ENCODE measurements at regions not wholly inside any gene's neighbourhood (a gene's known extent, or its start where the extent isn't known, plus 50 kb on each side); places are given as distances from the start of the nearest gene placed in this dataset.

DNA sequence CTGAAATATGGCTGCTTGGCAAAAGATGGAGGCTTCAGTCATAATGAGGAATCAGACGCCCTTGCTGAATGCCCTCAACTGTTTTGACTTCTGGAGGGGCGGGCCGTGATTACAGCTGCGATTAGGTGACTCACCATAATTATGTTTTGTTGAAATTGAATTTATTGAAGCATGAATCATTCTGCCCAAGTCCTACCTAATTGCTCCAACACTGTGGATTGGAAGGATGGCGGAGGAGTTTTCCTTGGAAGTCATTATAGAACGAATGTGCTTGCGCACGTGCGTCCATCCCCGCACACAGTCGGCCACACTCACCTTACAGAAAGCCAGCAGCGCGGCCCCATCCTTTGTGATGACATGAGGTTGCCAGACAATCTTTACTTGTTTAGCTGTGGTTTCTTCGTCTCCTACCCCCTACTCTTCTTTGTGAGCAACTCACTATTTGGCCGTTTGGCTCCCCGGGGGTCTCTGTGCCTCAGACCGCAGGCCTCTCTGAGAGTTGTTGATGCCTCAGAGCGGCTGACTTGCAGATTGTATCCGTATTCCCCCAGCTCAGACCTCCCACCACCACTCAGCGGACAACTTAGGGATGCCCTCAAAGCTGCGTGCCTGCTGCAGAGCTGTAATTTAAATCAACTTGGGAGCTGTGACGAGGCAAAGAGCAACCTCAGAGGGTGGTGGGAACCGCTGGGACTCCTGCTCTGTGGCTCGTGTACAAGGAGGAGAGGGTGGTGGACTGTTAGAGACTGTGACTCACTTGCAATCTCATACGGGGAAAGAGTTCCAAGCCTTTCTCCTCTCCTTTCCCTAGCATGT, 513.4 kb downstream of the TNS1 start:
- peaks cover 5% of the 10 kb centered on the region for H3K27me3 Mint-ChIP-seq
- no peaks in the 10 kb centered on the region for H3K36me3 Mint-ChIP-seq (ENCODE audit: low read depth)
- no peak for ATAC-seq
- no peaks in the 10 kb centered on the region for H3K4me1 Mint-ChIP-seq
- DNase-seq, result no peak
- H3K9me3 Mint-ChIP-seq, result peaks cover 3% of the 10 kb centered on the region
- no peak overlapping the region for H3K27ac Mint-ChIP-seq
- no peak overlapping the region for H3K4me3 Mint-ChIP-seq

DNA sequence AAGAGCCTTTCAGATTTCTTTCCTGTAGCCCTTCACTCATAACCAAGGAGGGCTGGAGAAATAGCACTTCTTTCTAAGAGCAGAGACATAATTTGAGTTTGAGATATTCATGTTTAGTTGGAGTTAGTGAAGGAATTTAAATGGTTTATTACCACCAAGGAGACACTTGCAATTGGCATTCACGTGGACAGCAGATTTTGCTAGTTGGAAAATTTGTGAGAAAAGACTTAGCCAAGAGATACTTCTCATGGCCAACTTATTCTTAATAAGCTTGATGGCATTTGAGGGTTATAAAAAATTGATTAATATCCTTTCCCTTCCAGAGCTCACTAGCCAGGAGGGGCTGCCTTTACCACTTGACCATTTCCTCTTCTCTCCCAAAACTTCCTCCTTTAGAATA, 518.7 kb downstream of the TNS1 start:
- H3K9me3 Mint-ChIP-seq, result no peaks in the 10 kb centered on the region
- H3K4me3 Mint-ChIP-seq, result no peak overlapping the region
- no peak overlapping the region for H3K27ac Mint-ChIP-seq
- no peak for ATAC-seq
- H3K4me1 Mint-ChIP-seq, result no peaks in the 10 kb centered on the region
- no peak for DNase-seq
- no peaks in the 10 kb centered on the region for H3K36me3 Mint-ChIP-seq (ENCODE audit: low read depth)
- peaks cover 3% of the 10 kb centered on the region for H3K27me3 Mint-ChIP-seq

DNA sequence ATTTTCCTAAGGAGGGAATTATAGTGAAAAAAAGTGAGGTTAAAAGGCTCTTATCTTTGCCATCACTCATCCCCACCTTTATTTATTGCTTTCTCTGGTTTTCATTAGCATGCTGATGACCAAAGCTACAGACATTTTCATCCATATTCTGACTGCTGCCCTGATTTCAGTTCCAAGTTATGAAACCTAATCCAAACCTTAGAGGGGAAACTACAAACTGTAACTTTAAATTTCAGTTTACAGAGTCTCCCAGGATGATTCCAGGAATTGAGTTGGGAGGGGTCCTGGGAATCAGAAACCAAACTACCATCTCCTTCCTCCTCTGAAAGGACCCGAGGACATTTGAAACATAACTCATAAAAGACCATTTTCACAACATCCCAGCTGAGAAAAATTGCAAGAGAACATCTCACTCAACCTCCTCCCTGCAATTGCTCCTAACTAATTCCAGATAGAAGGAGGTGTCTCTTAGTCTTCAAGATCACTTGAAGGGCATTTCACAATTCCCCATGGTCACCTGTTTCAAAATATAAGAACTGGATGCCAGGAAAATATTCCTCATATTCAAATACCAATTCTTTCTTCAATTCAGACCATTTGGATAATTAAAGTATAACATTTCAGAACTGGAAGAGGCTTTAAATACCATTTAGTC, 520.6 kb downstream of the TNS1 start:
- Mint-ChIP-seq H3K9me3 (no peaks in the 10 kb centered on the region), H3K4me1 (no peaks in the 10 kb centered on the region), H3K36me3 (ENCODE audit: low read depth) (no peaks in the 10 kb centered on the region), H3K27ac (no peak overlapping the region), H3K27me3 (peaks cover 3% of the 10 kb centered on the region), H3K4me3 (no peak overlapping the region)
- DNase-seq (no peak), ATAC-seq (no peak)

DNA sequence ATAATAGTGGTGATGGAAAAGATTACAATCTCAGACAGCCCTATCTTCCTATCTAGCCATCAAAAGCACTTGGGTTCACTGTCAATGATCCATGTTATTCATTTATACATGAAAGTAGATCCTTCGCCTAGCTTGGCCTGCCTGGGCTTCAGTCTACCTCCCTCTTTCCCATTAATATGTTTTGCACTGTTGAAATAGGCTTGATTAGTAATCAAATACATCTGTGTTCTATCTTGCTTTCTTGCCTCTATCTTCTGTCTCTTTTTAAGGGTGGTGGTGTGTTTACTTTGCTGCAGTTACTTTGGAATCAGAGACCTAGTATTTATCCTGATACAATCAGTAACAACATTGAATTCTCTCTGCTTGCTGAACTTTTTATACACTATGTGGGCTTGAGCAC, 521.2 kb downstream of the TNS1 start:
- peaks cover 3% of the 10 kb centered on the region for H3K27me3 Mint-ChIP-seq
- no peak for DNase-seq
- no peak overlapping the region for H3K27ac Mint-ChIP-seq
- no peaks in the 10 kb centered on the region for H3K36me3 Mint-ChIP-seq (ENCODE audit: low read depth)
- no peak overlapping the region for H3K4me3 Mint-ChIP-seq
- no peak for ATAC-seq
- H3K9me3 Mint-ChIP-seq, result no peaks in the 10 kb centered on the region
- H3K4me1 Mint-ChIP-seq, result no peaks in the 10 kb centered on the region

DNA sequence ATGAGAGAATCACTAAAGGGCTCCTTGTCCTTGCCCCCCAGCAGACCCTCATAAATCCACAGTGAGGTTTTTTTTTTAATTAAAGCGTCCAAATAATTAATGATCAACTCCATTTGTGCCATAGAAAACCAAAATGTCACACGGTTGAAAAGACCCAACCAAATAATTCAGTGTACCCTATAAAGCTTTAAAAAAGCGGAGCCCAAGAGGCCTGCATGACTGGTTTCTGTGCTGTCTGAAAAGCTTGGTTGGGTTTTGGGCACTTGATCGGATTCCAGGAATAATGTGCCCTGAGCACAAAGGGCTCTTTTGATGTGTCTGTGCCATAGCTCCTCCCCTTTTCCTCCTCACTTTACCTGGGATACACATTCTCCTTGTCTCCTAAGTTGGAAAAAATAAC, 523.2 kb downstream of the TNS1 start:
- no peaks in the 10 kb centered on the region for H3K4me1 Mint-ChIP-seq
- no peak overlapping the region for H3K4me3 Mint-ChIP-seq
- H3K9me3 Mint-ChIP-seq, result no peaks in the 10 kb centered on the region
- no peak for ATAC-seq
- H3K36me3 Mint-ChIP-seq (ENCODE audit: low read depth), result no peaks in the 10 kb centered on the region
- peaks cover 3% of the 10 kb centered on the region for H3K27me3 Mint-ChIP-seq
- DNase-seq, result no peak
- H3K27ac Mint-ChIP-seq, result no peak overlapping the region

DNA sequence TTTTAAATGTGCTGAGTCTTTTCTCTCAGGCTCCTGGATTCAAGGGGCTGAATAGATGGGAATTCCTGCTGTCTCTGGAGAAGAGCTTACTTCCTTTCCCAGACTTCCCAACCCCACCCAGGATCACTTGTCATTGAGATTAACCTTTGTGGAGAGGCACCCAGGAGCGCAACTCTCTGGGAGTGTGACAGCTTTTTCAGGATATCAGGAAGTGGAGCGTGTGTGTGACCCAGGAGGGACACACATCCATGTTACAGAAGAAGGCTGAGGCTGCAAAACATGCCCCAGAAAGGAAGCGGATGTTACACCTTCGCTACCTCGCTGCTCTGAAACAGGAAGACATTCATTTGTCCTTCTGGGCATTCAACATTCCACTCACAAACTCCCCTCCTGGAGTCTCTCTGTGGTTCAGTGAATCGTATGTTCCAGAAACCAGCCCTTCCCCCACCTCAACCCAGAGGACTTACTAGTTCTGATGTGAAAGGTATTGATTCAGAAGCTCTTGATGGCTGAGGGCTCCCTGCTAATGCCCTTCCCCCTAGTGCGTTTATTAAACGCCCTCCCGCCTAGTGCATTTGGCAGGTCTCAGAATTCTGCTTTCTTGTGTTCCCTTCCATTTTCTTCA, 523.9 kb downstream of the TNS1 start:
- DNase-seq (no peak), ATAC-seq (no peak)
- H3K27ac Mint-ChIP-seq, result no peak overlapping the region
- H3K4me1 Mint-ChIP-seq, result no peaks in the 10 kb centered on the region
- no peak overlapping the region for H3K4me3 Mint-ChIP-seq
- no peaks in the 10 kb centered on the region for H3K36me3 Mint-ChIP-seq (ENCODE audit: low read depth)
- H3K27me3 Mint-ChIP-seq, result peaks cover 3% of the 10 kb centered on the region
- no peaks in the 10 kb centered on the region for H3K9me3 Mint-ChIP-seq

DNA sequence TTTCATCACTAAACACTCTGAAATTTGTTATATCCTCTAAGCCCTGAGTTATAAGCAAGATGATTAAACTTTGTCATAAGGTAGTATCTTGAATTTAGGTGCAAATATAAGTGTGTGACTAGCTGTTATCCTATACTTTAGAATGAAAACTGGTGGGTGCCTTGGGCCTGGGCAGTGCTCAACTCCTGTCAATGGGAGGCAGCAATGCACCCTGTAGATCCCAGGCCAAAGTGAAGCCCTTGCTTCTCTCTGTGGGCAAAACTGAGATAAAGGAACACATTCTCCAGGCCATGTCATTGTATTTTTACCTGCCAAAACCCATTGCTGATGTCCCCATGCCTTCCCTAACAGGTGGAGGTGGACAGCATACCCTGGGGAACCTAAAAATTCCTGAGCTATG, 525.2 kb downstream of the TNS1 start:
- H3K27ac Mint-ChIP-seq, result no peak overlapping the region
- DNase-seq, result no peak
- no peaks in the 10 kb centered on the region for H3K9me3 Mint-ChIP-seq
- H3K27me3 Mint-ChIP-seq, result peaks cover 3% of the 10 kb centered on the region
- H3K4me1 Mint-ChIP-seq, result no peaks in the 10 kb centered on the region
- no peaks in the 10 kb centered on the region for H3K36me3 Mint-ChIP-seq (ENCODE audit: low read depth)
- no peak for ATAC-seq
- H3K4me3 Mint-ChIP-seq, result no peak overlapping the region

DNA sequence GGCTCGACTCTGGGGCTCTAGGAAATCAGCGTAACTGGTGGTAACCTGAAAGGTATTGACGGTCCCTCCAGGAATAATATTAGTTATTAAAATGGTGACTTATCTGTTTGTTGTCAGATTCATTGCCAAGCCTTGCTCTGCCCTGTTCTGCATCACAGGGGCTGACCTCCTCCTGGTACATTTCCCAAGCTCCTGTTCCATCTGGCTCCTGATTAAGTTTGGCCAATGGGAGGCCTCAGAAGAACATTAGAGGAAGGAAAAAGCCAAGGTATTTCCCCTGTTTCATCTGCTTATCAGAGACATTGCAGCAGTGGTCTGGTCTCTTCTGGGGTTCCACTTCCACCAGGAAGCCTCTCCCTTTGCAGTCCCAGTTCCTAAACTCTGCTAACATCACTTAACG, 527.0 kb downstream of the TNS1 start:
- Mint-ChIP-seq H3K27me3 (peaks cover 5% of the 10 kb centered on the region), H3K36me3 (ENCODE audit: low read depth) (no peaks in the 10 kb centered on the region), H3K27ac (no peak overlapping the region), H3K4me3 (no peak overlapping the region), H3K4me1 (no peaks in the 10 kb centered on the region), H3K9me3 (no peaks in the 10 kb centered on the region)
- ATAC-seq (no peak), DNase-seq (no peak)

DNA sequence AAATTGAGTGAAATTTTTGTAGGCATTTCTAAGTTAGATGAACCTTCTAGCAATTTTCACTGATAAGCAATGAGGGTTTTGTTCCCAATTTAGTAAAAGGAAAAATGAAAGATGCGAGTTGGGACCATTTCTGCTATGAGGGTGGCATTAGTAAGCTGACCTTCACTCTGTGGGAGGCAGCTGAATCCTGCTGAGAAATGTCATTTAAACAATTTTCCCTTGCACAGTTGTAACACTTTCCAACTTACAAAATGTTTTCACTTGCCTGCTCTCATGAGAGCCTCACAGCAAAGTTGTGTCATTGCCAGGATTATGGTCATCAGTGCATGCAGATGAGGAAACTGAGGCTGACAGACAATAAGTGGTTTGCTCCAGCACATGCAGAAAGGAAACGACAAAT, 527.7 kb downstream of the TNS1 start:
- Mint-ChIP-seq H3K36me3 (ENCODE audit: low read depth) (no peaks in the 10 kb centered on the region), H3K4me1 (no peaks in the 10 kb centered on the region), H3K27me3 (peaks cover 5% of the 10 kb centered on the region), H3K4me3 (no peak overlapping the region), H3K9me3 (no peaks in the 10 kb centered on the region), H3K27ac (no peak overlapping the region)
- DNase-seq (no peak), ATAC-seq (no peak)

DNA sequence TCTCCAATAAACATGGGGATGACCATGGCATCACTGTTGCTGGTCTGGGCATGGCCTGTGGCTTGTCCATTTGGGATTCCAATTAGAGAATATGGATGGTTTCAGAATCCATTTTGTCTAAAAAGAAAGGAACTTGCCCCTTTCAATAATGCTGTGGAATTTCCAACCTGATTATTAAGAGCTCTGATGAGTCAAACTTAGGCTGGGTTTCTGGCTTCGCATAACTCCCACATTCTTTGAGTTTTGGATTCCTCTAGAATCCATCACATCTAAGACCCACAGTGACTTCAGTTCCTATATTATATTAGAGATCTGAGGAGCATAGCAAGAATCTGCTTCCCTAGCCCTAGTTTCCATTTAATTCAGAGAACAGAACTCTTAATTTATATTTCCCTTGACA, 531.5 kb downstream of the TNS1 start:
- H3K36me3 Mint-ChIP-seq (ENCODE audit: low read depth), result no peaks in the 10 kb centered on the region
- ATAC-seq (no peak), DNase-seq (no peak)
- no peak overlapping the region for H3K27ac Mint-ChIP-seq
- peaks cover 2% of the 10 kb centered on the region for H3K27me3 Mint-ChIP-seq
- no peaks in the 10 kb centered on the region for H3K4me1 Mint-ChIP-seq
- H3K9me3 Mint-ChIP-seq, result no peaks in the 10 kb centered on the region
- H3K4me3 Mint-ChIP-seq, result no peak overlapping the region

DNA sequence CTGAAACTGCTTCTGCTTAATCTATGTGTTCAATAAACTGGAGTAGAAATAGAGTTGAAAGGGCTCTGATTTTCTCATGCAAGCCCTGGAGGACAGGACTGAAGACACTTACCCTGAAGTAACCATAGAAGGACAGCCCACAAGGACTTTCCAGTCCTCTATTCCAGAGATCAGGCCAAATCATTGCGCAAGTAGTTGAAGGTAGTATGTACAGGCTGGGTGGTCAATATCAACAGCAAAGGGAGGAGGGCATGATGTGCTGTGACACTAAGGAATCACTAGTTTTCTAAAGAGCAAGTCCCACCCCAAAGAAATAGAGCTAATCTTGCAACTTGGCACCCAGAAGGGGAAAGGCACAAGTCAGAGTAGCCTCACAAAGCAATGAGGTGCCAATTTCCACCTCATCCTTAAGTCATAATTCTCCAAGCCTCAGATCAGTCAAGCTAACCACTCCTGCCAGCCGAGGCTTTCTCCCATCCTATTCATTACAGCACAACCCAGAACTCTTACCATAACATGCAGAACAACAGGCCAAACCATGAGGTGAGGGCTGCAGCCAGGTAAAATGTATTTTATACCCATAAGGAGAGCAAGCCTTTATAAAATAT, 533.5 kb downstream of the TNS1 start:
- Mint-ChIP-seq H3K27ac (no peak overlapping the region), H3K4me1 (no peaks in the 10 kb centered on the region), H3K9me3 (no peaks in the 10 kb centered on the region), H3K27me3 (peaks cover 2% of the 10 kb centered on the region), H3K4me3 (no peak overlapping the region), H3K36me3 (ENCODE audit: low read depth) (no peaks in the 10 kb centered on the region)
- ATAC-seq (no peak), DNase-seq (no peak)

DNA sequence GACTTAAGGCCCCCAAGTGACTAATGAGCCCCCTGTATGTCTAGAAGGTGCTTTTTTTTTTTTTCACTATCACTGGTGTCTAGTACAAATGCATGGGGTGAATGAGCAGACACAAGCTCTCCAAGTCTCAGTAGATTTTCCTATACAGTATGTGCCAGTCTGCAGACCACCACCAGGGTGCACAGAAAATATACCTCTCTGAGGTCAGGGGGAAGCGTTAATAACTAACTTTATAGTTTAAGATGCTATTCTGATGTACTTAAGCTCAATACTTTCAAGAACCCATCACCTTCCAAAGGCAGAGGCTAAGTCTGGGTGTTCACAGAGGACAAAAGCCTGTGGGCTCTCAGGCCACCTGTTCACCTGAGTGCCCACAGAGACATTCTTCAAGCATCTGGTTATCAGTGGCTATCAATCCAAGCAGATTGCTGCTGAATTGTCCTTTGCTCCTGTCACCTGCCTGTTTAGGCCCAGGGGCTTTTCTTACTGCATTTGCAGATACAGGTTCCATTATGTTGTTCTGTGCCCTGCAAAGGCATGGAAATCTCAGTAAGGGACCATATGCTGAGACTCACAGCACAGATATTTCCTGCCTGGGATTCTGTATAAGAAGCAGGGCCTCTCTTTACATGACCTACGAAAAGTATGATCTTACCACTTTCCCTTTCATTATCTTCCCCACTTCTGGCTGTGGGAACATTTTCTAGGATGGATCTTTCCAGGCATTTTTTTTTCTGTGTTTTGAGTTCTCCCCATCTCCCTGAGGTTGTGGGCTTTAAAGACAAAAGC, 534.6 kb downstream of the TNS1 start:
- H3K27ac Mint-ChIP-seq, result no peak overlapping the region
- no peaks in the 10 kb centered on the region for H3K36me3 Mint-ChIP-seq (ENCODE audit: low read depth)
- H3K4me1 Mint-ChIP-seq, result no peaks in the 10 kb centered on the region
- no peaks in the 10 kb centered on the region for H3K9me3 Mint-ChIP-seq
- no peak for DNase-seq
- no peak overlapping the region for H3K4me3 Mint-ChIP-seq
- peaks cover 2% of the 10 kb centered on the region for H3K27me3 Mint-ChIP-seq
- no peak for ATAC-seq

DNA sequence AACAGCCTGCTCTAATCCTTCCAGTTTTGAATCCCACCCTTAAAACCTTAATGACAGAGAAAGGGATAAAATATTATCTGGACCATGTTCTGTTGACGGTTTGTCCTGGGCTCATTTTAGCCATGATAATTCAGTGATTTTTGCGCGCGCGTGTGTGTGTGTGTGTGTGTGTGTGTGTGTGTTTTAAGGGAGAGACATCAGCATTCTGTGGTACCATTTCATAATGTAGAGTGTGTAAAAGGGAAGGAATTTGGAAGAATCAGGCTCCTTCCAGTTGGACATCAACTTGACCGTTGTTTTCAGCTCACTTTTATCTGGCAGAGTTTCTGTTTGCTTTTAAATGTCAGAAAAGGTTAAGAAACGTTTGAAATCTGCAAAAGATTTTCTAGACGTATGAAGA, 535.5 kb downstream of the TNS1 start:
- no peaks in the 10 kb centered on the region for H3K9me3 Mint-ChIP-seq
- no peak for ATAC-seq
- no peaks in the 10 kb centered on the region for H3K36me3 Mint-ChIP-seq (ENCODE audit: low read depth)
- no peaks in the 10 kb centered on the region for H3K4me1 Mint-ChIP-seq
- DNase-seq, result no peak
- peaks cover 2% of the 10 kb centered on the region for H3K27me3 Mint-ChIP-seq
- H3K4me3 Mint-ChIP-seq, result no peak overlapping the region
- no peak overlapping the region for H3K27ac Mint-ChIP-seq

DNA sequence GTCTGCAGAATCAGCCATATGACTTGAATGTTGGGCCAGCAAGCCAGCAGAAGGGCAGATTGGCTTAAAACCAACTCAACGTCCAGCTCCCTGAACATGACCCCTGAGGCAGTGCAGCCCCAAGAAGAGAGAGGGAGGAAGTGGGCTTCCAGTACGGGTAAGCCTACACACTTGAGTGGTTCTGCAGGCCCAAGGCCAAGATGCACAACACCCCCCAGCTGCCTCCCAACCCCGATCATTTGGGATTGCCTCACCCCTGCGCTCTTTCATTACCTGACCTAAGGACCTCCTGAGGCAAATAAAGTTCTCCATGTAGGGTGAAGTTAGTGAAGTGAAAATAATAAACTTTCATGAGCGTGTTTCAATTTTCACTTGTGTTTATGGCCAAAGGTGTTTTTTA, 536.0 kb downstream of the TNS1 start:
- H3K27me3 Mint-ChIP-seq, result no peaks in the 10 kb centered on the region
- no peak overlapping the region for H3K4me3 Mint-ChIP-seq
- H3K27ac Mint-ChIP-seq, result no peak overlapping the region
- ATAC-seq (no peak), DNase-seq (no peak)
- H3K9me3 Mint-ChIP-seq, result no peaks in the 10 kb centered on the region
- no peaks in the 10 kb centered on the region for H3K4me1 Mint-ChIP-seq
- no peaks in the 10 kb centered on the region for H3K36me3 Mint-ChIP-seq (ENCODE audit: low read depth)
